ENCODE measurements at regions not wholly inside any gene's neighbourhood (a gene's known extent, or its start where the extent isn't known, plus 50 kb on each side); places are given as distances from the start of the nearest gene placed in this dataset.

DNA sequence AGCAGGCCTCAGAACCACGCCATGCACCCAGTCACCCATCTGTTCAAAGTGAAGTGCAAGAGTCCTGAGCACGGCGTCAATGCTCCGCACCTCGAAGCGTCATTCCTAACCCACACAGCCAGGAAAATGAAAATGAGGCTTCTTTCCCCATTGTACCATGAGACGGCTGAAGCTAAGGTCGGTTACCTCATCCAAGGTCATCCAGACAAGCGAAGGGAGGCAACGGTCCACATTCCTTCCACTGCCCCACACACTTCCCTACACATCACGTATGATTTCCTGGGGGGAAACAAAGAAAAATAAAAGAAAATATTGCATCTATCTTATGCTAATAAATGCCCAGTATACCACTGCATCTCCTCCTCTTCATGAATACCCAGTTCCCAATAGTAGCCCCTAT, 113.5 kb upstream of the RAB6C start:
- H3K36me3 ChIP-seq (ENCODE audit: control insufficient read depth, insufficient read depth, low read length), result no peaks in the 10 kb centered on the region
- no peak overlapping the region for H3K9ac ChIP-seq (ENCODE audit: insufficient read depth, low read length)
- H2AFZ ChIP-seq (ENCODE audit: low read length), result no peak overlapping the region
- no peaks in the 10 kb centered on the region for H3K4me1 ChIP-seq (ENCODE audit: control insufficient read depth, extremely low read depth, insufficient read depth, low read length)
- H3K4me3 ChIP-seq (replicated peaks in 1 of 4; ENCODE audit: control extremely low read depth in 1 of 4, insufficient read depth in 1 of 4, low read depth in 3 of 4, low read length in 4 of 4), result no peak overlapping the region
- H3K79me2 ChIP-seq (ENCODE audit: control insufficient read depth, insufficient read depth, low read length), result no peaks in the 10 kb centered on the region
- no peak for TF ChIP-seq EZH2 (IDR thresholded peaks at IDR 0.05; ENCODE audit: low read length, missing control alignments)
- TF ChIP-seq CTCF (conservative IDR thresholded peaks at IDR 0.05 in 1 of 2, IDR thresholded peaks at IDR 0.05 in 1 of 2; ENCODE audit: low read depth in 1 of 2, low read length in 2 of 2), result no peak
- H3K9me3 ChIP-seq (ENCODE audit: control insufficient read depth, insufficient read depth, low read depth, low read length), result no peaks in the 10 kb centered on the region
- no peak overlapping the region for H3K4me2 ChIP-seq (ENCODE audit: extremely low read depth, insufficient read depth, low read length)
- no peak overlapping the region for H3K27ac ChIP-seq (ENCODE audit: insufficient read depth, low read length)
- no peak for DNase-seq (ENCODE audit: low read depth in 2 of 2)
- H4K20me1 ChIP-seq (ENCODE audit: control insufficient read depth, extremely low read depth, insufficient read depth, low read length), result no peaks in the 10 kb centered on the region
- no peaks in the 10 kb centered on the region for H3K27me3 ChIP-seq (ENCODE audit: control insufficient read depth, insufficient read depth, low read length)

DNA sequence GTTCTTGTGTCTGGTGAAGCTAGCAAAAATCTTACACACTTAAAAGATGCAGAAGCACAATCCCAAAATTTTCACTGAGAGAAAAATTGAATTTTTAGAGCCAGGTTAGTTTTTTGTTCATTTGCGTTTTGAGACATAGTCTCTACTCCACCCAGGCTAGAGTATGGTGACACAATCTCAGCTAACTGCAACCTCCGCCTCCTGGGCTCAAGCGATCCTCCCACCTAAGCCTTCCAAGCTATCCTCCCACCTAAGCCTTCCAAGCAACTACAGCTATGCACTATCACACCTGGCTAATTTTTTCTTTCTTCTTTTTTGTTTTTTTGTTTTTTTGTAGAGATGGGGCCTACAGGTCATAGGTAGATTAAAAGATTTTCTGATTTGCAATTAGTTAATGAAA, 113.1 kb upstream of the RAB6C start:
- H4K20me1 ChIP-seq (ENCODE audit: control insufficient read depth, extremely low read depth, insufficient read depth, low read length), result no peaks in the 10 kb centered on the region
- TF ChIP-seq CTCF (conservative IDR thresholded peaks at IDR 0.05 in 1 of 2, IDR thresholded peaks at IDR 0.05 in 1 of 2; ENCODE audit: low read depth in 1 of 2, low read length in 2 of 2), result no peak
- no peak for TF ChIP-seq EZH2 (IDR thresholded peaks at IDR 0.05; ENCODE audit: low read length, missing control alignments)
- H3K36me3 ChIP-seq (ENCODE audit: control insufficient read depth, insufficient read depth, low read length), result no peaks in the 10 kb centered on the region
- H3K27me3 ChIP-seq (ENCODE audit: control insufficient read depth, insufficient read depth, low read length), result no peaks in the 10 kb centered on the region
- H3K79me2 ChIP-seq (ENCODE audit: control insufficient read depth, insufficient read depth, low read length), result no peaks in the 10 kb centered on the region
- no peaks in the 10 kb centered on the region for H3K9me3 ChIP-seq (ENCODE audit: control insufficient read depth, insufficient read depth, low read depth, low read length)
- no peak overlapping the region for H3K27ac ChIP-seq (ENCODE audit: insufficient read depth, low read length)
- no peak overlapping the region for H3K4me2 ChIP-seq (ENCODE audit: extremely low read depth, insufficient read depth, low read length)
- no peak for DNase-seq (ENCODE audit: low read depth in 2 of 2)
- H3K4me3 ChIP-seq (replicated peaks in 1 of 4; ENCODE audit: control extremely low read depth in 1 of 4, insufficient read depth in 1 of 4, low read depth in 3 of 4, low read length in 4 of 4), result no peak overlapping the region
- H2AFZ ChIP-seq (ENCODE audit: low read length), result no peak overlapping the region
- H3K4me1 ChIP-seq (ENCODE audit: control insufficient read depth, extremely low read depth, insufficient read depth, low read length), result no peaks in the 10 kb centered on the region
- no peak overlapping the region for H3K9ac ChIP-seq (ENCODE audit: insufficient read depth, low read length)

- Histone ChIP-seq H3K4me1 (ENCODE audit: control insufficient read depth, extremely low read depth, insufficient read depth, low read length) (no peaks in the 10 kb centered on the region), H3K4me3 (replicated peaks in 1 of 4; ENCODE audit: control extremely low read depth in 1 of 4, insufficient read depth in 1 of 4, low read depth in 3 of 4, low read length in 4 of 4) (no peak overlapping the region), H3K9ac (ENCODE audit: insufficient read depth, low read length) (no peak overlapping the region), H3K9me3 (ENCODE audit: control insufficient read depth, insufficient read depth, low read depth, low read length) (no peaks in the 10 kb centered on the region), H4K20me1 (ENCODE audit: control insufficient read depth, extremely low read depth, insufficient read depth, low read length) (no peaks in the 10 kb centered on the region), H3K27ac (ENCODE audit: insufficient read depth, low read length) (no peak overlapping the region), H3K27me3 (ENCODE audit: control insufficient read depth, insufficient read depth, low read length) (no peaks in the 10 kb centered on the region), H2AFZ (ENCODE audit: low read length) (no peak overlapping the region), H3K36me3 (ENCODE audit: control insufficient read depth, insufficient read depth, low read length) (no peaks in the 10 kb centered on the region), H3K4me2 (ENCODE audit: extremely low read depth, insufficient read depth, low read length) (no peak overlapping the region), H3K79me2 (ENCODE audit: control insufficient read depth, insufficient read depth, low read length) (no peaks in the 10 kb centered on the region)
- DNase-seq (ENCODE audit: low read depth in 2 of 2), result no peak
- no peak for TF ChIP-seq EZH2 (IDR thresholded peaks at IDR 0.05; ENCODE audit: low read length, missing control alignments)
- TF ChIP-seq CTCF (conservative IDR thresholded peaks at IDR 0.05 in 1 of 2, IDR thresholded peaks at IDR 0.05 in 1 of 2; ENCODE audit: low read depth in 1 of 2, low read length in 2 of 2), result no peak
Observed at GRCh38 chr2:129868151-129868550, 111.3 kb upstream of the RAB6C start.
